GM18517 (cell line): ENCODE measurements at regions not wholly inside any gene's neighbourhood (a gene's known extent, or its start where the extent isn't known, plus 50 kb on each side); places are given as distances from the start of the nearest gene placed in this dataset.
"Not testable (repeated sequence)": the region's sequence is repeated elsewhere in the genome, so short reads cannot be mapped to it uniquely, and the experiment has no call there.

Experiments
- ATAC-seq: cut with Tn5 transposase; IDR thresholded peaks from one replicate; pipeline ENCODE4 v1.9.1; 2021; ENCODE audit warnings: mild to moderate bottlenecking, moderate library complexity; ENCODE audit not compliant: unreplicated experiment

DNA sequence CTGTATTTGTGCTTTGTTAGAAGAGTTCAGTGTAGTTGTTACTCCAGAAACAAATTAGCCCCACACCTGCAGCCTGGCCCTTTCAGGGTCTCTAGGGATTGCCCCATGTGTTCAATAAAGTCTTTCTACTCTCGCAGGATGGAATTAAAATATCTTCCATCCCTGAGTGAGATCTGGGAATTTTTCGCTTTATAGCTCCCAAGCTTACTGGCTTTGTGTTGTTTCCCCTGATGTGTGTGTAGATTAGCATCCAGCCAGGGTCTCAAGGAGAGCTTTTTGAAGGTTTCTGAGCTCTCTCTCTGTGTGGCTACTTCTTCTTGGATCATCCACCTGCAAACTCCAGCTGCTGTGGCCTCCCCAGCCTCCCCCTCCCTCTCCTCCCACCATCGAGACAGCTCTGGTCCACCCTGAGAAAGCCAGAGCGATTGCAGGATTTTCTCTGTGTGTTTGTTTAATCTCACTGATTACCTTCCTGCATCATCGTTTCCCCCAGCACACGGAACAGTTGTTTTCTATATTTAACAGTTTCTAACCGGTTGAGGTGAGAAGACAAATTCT, 553.5 kb downstream of the TBC1D22A start:
- no peak for ATAC-seq

GRCh38 chr22:47310601-47311000, 548.2 kb downstream of the TBC1D22A start:
- no peak for ATAC-seq

DNA sequence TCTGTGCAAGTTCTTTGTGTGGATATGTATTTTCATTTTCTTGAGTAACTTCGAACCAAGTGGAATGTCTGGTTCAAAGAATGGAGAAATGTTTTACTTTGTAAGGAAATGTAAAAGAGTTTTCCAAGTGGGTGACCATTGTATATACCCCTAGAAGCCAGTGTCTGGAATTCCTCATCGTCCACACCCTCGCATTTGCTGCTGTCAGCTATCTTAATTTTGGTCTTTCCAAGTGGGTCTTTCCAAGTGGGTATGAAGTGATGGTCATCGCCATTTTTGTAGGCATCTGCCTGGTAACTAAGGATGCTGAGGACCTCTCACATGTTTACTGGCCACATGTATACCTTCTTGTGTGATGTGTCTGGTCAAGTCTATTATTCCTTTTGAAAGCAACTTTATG, 547.5 kb downstream of the TBC1D22A start:
- ATAC-seq, result no peak

GRCh38 chr22:47309476-47309875, 547.0 kb downstream of the TBC1D22A start:
- ATAC-seq, result no peak

- no peak for ATAC-seq
Measured at GRCh38 chr22:47308886-47309285, 546.4 kb downstream of the TBC1D22A start.

DNA sequence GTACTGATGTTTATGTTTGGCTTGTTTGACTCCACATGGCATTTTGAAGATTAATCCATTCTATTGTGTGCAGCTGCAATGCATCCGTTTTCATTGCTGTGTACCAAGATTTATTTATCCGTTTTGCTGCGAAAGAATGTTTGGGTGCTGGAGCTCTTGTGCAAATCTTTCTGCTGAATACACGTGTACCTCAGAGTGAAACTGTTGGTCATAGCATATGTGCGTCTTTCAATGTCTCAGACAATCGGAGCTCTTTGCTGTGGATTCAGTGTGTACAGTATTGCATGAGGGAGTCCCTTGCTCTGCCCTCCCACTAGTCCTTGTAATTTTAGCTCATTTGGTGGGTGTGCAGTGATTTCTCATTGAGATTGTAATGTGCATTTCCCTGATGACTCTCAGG, 545.4 kb downstream of the TBC1D22A start:
- no peak for ATAC-seq

DNA sequence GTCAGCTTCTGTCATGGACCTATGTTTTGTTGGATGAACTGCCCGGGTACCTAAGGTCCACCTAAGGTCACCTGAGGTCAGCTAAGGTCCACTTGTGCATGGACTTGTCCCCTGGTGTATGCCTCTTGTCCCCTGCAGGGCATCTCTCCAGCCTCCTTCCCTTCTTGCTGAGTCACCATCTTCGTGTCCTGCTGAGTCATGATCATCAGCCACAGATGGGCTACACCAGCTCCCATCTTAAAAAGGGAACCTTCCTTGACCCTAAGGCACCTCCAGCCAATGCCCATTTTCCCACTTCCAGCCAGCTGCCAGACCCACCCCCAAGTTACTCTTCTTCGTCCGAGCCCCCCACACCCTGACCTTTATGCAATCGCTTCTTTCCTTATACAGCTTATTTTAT, 544.9 kb downstream of the TBC1D22A start:
- no peak for ATAC-seq

DNA sequence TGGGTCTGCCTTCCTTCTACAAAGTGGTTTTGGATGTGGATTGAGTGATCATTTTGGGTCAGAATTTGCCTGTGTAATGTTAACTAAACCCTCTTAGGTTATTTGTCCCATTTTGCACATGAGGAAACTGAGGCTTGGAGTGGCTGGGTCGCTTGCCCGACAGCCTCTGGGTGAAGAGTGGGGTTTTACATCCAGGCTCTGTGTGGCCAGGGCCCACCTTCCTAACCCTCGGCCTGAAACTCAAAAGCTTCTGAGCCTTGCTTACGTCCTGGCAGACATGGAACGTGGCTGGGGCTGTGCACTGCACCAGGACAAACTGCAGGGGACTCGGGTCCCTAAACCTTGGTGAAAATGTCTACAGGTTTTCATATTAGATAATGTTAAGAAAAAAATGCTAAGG, 542.4 kb downstream of the TBC1D22A start:
- no peak for ATAC-seq

- ATAC-seq, result no peak
Measured at GRCh38 chr22:47304191-47304831, 541.9 kb downstream of the TBC1D22A start.

- ATAC-seq, result no peak
Measured at GRCh38 chr22:47303161-47303890, 540.9 kb downstream of the TBC1D22A start.

DNA sequence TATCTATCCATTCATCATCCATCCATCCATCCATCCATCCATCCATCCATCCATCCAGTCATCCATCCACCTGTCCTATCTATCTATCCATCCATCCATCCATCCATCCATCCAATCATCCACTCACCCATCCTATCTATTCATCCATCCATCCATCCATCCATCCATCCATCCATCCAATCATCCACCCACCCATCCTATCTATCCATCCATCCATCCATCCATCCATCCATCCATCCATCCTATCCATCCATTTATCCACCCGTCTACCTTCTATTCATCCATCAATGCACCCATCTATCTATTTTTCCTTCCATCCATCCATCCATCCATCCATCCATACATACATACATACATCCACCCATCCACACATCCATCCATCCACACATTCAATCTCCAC, 540.1 kb downstream of the TBC1D22A start:
- ATAC-seq, result not testable (repeated sequence)

DNA sequence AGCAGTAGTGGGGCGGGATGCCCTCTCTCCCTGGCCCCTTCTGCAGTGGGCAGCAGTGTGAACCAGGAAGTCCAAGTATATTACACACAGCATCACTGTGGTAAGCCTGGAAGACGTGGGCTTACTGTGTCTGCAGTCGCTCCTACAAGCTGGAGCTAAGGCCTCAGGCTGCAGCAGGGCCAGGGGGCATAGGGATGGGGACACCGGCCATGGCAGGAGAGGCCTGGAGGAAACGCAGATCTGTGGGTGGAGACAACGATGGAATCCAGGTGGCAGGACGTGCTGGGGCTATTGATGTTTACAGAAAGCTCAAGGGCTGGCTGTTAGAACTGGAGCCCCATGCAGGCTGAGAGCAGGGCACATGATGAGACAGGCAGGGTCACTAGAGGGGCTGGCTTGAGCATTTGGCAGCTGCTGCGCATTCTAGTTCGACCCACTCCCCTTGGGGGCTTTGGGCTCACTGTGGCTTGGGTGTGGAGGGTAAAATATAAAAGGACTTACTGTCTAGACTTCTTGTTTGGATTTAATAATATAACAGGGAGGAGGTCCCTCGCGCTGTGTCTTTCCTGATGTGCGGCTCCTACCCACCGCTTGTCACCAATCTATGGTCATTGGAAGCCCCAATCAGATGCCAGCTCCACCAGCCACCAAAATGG, 539.5 kb downstream of the TBC1D22A start:
- ATAC-seq, result no peak

DNA sequence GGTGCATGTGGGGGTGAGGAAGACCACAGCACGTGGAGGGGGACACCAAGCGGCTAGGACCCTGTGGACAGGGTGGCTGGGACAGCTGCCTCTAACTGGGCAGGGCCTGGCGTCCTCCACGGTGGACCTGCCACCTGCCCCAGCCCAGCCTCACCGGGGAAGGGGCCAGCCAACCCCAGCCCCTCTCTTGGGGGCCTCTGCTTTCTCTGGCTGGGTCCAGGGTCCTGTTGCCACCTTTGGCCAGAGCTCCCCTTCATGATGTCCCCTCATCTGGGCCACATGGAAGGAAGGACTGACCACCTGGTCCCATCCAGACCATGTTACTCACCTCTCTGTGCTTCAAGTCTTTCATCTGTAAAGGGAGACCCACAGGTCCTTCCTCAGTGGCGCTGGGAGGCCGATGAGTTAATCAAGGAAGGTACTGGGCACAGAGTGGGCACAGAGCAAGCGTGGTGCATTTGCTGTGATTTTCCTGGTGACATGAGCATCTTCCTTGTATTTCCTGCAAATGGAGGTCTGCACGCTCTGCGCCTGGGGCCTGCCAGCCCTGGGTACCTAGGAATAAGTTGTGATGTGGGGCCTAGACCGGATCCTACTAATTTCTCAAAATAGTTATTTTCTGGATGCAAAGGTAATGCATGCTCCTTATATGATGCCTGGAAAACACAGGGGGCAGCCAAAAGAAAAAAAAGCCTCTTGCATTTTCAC, 538.4 kb downstream of the TBC1D22A start:
- no peak for ATAC-seq

DNA sequence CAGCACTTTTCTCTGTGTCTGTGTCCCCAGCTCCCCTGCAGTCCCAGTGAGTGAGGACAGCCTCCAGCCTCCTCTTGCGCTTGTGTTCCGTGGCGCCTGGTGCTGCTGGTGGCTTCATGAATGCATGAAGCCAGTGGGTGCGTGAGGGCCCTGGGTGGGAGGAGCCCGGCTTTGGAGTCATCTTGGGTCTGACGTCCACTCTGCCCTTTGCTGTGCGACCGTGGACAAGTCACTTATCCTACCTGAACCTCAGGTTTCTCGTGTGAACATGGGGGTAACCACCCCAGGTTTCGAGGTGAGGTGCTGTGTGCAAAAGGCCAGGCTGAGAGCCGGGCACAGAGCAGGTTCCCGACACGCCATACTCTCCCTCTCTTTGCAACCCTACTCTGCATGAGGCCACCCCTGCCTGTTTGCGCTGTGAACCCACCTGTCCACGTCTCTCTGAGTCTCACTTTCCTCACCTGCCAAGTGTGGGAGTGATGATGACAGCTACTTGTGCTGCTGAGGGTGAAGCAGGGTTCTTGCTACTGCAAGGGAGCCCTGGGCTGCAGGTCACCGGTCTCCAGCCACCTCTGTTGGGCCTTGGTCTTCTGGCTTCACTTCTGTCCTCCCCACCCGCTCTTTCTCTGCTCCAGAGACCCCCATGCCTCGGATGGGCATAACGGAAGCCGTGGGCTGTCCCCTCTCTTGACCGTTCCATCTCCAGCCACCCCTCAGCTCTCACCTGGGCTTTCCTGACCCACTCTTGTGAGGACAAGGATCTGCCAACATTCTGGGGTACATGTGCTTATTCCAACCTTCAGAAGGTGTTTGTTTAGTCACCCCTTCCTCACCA, 537.6 kb downstream of the TBC1D22A start:
- no peak for ATAC-seq

DNA sequence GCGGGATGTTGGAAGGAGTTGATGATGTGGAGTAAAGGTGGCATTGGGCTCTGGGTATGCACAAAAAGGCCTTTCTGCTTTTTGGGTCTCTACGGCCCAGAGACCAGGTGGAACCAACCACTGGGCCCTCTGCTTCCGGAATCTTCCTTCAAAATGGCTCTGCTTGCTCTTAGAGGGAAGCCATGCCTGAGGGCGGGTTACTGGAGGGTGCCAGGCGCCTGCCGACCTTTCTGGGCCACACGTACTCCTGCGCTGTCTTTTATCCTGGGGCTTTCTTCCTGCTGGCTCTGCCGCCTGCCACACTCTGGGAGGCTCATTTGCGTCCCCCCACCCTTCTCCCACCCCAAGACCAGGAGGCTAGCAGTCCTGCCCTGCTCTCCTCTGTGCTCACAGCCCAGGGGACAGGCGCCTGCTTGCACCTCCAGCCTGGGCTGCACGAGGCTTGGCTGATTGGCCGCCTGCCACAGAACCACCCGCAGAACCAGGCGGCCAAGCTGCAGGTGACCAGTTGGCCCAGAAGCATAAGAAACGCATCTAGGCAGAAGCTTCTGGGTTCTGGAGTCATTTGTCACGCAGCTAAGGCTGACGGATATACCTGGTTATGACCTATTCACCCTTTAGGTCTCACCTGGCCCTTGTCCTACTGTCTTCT, 536.9 kb downstream of the TBC1D22A start:
- ATAC-seq, result no peak

- ATAC-seq, result no peak
Measured at GRCh38 chr22:47298017-47298785, 535.8 kb downstream of the TBC1D22A start.

- ATAC-seq, result no peak
Measured at GRCh38 chr22:47297261-47298016, 535.0 kb downstream of the TBC1D22A start.
